ENCODE measurements at regions not wholly inside any gene's neighbourhood (a gene's known extent, or its start where the extent isn't known, plus 50 kb on each side); places are given as distances from the start of the nearest gene placed in this dataset.

DNA sequence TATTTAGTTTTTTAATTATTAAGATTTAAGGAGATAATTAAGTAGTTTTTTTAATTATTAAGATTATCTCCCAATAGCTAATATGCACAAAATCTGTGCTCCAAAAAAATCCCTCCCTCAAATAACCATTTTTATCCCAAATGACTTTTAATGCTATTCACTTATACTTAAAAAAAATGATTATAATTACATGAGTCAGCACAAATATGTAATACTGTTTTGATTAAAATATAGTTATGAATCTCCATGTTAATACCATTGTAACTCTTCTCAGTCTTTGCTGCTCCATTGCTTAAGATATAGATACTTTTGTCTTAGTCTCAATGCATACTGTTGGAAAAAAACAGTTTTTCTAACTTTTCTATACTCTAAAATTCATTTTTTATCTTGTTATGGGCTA is 1121.1 kb upstream of the ADGRL3 start:
- no peak for DNase-seq

GRCh38 chr4:60081839-60082238 is 1118.3 kb upstream of the ADGRL3 start:
- DNase-seq = no peak

DNA sequence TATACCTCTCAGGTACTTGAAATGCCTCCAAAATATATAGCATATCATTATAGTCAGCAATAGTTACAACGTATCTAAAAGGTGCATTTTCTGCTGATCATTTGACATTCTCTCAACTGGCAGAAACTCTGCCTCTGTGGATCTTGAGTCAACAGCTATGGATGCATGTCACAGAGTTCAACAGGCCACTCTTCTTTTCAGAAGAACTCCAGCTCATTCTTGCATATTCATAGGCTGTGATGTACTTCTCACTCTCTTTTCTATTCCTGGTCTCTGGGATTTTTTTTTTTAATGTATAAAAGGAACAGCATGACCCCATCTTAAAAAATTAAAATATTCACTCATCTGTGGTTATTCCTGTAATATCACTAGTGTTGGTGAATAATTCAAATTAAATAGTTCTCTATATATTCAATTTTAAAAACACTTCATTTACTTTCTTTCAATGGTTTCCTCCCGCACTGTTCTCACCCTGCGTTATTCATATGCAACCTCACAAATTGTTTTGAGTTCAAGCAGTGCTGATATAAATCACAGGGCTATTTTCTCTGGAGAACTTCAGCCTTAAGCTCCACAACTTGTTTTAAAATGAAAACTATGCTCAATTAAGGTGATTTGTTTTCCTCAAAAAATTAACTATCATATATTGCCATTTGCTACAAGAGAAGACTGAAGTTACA is 1111.2 kb upstream of the ADGRL3 start:
- no peak for DNase-seq

DNA sequence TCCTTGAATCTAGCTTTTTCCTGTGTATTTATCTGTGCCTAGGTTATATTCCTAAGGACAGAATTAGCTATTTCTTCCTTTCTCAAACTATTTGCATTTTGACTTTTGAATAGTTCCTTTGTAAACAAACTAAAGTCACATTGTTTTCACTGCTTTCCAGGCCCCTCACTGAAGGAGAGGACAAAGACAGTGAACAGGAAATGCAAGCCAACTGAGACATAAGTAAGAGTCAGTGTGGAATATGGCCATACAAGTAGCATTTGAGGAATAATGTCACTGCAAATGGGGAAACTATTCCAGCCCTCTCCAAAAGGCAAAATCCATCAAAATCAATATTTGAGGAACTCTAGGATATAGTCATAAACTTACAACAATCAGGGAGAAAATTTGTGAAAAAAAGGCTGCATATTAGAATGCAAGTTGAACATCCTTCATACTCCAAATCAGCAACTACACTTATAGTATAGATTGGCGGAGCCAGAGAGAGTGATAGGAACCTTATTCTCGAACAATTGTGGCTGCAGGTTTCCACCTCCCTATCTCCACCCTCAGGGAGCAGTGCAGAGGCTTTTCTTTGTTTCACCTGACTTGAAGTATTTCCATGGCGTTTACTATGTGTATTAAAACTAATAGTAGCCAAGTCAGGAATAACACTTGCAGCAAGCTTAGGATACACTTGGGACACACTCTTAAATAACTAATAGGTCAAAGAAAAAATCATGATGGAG is 1110.4 kb upstream of the ADGRL3 start:
- no peak for DNase-seq

- no peak for DNase-seq
Observed at GRCh38 chr4:60096676-60097075, 1103.5 kb upstream of the ADGRL3 start.

GRCh38 chr4:60116592-60116991 is 1083.5 kb upstream of the ADGRL3 start:
- DNase-seq = no peak

DNA sequence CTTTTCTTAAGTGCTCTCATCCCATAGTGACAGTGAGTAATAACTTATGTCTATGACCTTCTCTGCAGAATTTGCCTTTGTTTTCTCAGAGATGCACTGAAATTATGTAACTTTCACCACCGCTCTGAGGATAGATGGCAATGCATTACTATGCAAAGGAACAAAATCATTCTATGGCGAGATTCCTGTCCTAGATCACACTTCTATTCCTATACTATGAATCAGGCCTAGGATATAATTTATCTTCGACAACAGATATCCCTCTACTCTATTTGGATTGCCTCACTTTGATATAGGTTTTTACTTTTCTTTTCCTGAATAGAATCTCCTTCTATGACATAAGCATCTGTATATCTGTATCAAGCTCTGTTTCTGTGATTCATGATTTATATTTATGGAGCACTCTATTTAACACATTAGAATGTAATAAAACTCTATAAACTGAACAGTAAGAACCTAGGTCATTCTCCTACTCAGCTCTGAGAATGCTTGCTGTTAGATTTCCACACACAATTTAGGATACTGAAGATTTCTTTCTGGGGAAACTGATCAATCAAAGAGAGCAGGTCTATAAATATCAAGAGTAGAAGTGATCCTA is 1082.3 kb upstream of the ADGRL3 start:
- no peak for DNase-seq

- no peak for DNase-seq
Observed at GRCh38 chr4:60122820-60123219, 1077.3 kb upstream of the ADGRL3 start.

DNA sequence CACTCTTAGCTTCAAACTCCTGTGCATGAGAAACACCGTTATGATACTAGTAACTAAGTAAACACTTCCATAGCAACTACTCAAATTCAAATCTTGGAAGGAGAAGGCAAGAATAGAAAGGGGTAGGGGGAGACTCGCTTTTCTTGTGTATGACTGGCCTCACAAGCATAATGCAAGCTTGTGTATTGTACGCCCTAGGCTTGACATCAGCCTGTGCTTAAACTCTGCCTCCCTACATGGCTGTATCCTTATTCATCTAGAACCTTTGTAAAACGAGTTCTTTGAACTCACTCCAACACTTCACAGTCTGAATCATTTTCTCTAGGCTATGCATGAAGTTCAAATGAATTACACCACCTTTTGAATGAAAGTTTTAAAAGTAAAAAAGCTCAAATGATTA is 1071.2 kb upstream of the ADGRL3 start:
- no peak for DNase-seq

DNA sequence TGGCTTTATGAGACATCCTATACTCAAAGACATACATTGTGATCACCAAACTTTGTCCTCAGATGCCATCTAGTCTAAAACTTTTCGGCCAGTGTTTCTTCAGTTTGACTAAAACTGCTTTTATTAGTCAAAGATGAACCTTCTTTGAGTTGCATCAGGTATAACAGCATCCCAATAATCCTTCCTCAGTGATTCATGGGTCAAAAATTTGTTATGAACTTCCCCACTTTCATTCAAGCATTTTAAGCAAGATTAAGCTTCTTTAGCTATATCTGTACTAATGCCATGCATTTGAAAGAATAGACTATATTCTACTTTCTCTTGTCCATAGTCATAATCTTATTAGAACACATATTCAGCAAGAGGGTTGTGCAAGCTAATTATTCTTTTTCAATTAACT is 1070.4 kb upstream of the ADGRL3 start:
- no peak for DNase-seq

- no peak for DNase-seq
Observed at GRCh38 chr4:60133375-60133774, 1066.8 kb upstream of the ADGRL3 start.

- no peak for DNase-seq
Observed at GRCh38 chr4:60134099-60134498, 1066.0 kb upstream of the ADGRL3 start.

DNA sequence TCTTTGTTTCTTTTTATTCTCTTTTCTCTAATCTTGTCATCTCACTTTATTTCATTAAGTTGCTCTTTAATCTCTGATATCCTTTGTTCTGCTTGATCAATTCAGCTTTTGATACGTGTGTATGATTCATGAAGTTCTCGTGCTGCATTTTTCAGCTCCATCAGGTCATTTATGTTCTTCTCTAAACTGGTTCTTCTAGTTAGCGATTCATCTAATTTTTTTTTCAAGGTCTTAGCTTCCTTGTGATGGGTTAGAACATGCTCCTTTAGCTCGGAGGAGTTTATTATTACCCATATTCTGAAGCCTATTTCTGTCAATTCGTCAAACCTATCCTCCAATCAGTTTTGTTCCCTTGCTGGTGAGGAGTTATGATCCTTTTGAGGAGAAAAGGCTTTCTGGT is 1045.0 kb upstream of the ADGRL3 start:
- no peak for DNase-seq

GRCh38 chr4:60173103-60173502 is 1027.0 kb upstream of the ADGRL3 start:
- DNase-seq = no peak

DNA sequence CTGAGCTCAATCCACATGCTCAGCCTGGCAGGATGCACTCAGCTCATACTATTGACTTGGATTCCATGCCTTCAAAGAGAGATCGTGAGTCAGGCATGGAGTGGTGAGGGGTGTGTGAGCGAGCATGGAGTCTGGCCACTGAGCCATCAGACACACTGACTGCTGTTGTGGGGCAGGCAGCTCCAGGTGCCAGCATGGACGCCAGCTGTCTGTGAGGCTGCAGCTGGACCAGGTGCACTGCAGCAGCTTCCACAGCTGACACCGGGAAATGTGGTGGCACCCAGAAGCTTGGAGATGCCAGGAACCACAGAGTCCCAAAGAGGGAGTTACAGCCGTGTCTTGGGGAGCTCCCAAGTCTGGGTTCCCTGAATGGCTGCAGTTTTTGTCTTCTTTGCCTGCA is 1026.4 kb upstream of the ADGRL3 start:
- DNase-seq = no peak

GRCh38 chr4:60175241-60175640 is 1024.9 kb upstream of the ADGRL3 start:
- DNase-seq = no peak

DNA sequence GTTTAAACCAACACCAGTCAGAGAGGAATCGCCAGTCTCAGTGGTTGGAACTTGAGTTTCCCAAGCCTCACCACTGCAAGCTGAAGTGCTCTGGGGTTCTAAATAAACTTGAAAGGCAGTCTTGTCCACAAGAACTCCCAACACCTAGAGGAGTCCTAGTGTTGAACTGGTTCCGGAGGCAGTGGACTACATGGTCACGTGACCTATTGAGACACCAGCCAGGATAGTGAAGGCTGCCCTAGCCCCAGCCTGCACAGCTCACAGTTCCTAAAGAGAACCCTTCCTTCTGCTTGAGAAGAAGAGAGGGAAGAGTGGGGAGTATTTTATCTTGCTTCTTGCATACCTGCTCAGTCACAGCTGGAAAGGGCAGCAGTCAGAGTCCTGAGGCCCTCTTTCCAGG is 1012.7 kb upstream of the ADGRL3 start:
- no peak for DNase-seq

- no peak for DNase-seq
Observed at GRCh38 chr4:60189286-60189685, 1010.8 kb upstream of the ADGRL3 start.

- DNase-seq = no peak
Observed at GRCh38 chr4:60194214-60194613, 1005.9 kb upstream of the ADGRL3 start.

DNA sequence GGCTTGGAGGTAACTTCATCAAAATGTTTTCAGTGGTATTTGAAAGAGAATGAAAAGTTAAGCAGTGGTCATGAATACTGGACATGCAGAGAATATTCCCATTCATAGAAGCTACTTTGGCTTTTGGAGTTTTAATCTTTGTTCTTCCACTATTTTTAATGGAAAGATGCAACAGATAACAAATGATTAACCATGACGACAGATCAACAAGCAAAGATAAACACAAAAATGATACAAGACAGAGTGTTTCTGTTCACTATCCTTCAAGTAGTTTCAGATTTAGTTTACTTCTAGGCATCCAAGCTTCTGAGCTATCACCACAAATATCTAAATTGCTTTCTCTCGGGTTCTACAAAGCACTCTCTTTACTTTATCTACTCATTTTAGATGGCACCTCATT is 1004.9 kb upstream of the ADGRL3 start:
- no peak for DNase-seq

- no peak for DNase-seq
Observed at GRCh38 chr4:60201052-60201673, 999.0 kb upstream of the ADGRL3 start.

GRCh38 chr4:60209588-60209987 is 990.5 kb upstream of the ADGRL3 start:
- no peak for DNase-seq

GRCh38 chr4:60215906-60216305 is 984.2 kb upstream of the ADGRL3 start:
- DNase-seq = no peak

- DNase-seq = no peak
Observed at GRCh38 chr4:60216752-60217151, 983.4 kb upstream of the ADGRL3 start.

Data from stimulated activated naive CD4-positive, alpha-beta T cell (primary cell).